ENCODE measurements at regions not wholly inside any gene's neighbourhood (a gene's known extent, or its start where the extent isn't known, plus 50 kb on each side); places are given as distances from the start of the nearest gene placed in this dataset.
"Not testable (repeated sequence)": the region's sequence is repeated elsewhere in the genome, so short reads cannot be mapped to it uniquely, and the experiment has no call there.

GRCh38 chr3:23723141-23723540, 82.6 kb upstream of the UBE2E1 start:
- no peak for TF ChIP-seq CTCF (IDR thresholded peaks at IDR 0.05)
- Mint-ChIP-seq H3K27ac (no peak overlapping the region), H3K36me3 (ENCODE audit: low read depth) (no peaks in the 10 kb centered on the region), H3K27me3 (ENCODE audit: low read depth, poor library complexity) (peaks cover 5% of the 10 kb centered on the region), H3K4me3 (no peak overlapping the region), H3K4me1 (peaks cover 7% of the 10 kb centered on the region), H3K9me3 (no peaks in the 10 kb centered on the region)
- DNase-seq, result no peak

GRCh38 chr3:23723930-23724329, 81.8 kb upstream of the UBE2E1 start:
- Mint-ChIP-seq H3K27ac (no peak overlapping the region), H3K4me1 (peaks cover 14% of the 10 kb centered on the region), H3K27me3 (ENCODE audit: low read depth, poor library complexity) (peaks cover 12% of the 10 kb centered on the region), H3K9me3 (no peaks in the 10 kb centered on the region), H3K36me3 (ENCODE audit: low read depth) (no peaks in the 10 kb centered on the region), H3K4me3 (no peak overlapping the region)
- no peak for DNase-seq
- no peak for TF ChIP-seq CTCF (IDR thresholded peaks at IDR 0.05)

- H3K36me3 Mint-ChIP-seq (ENCODE audit: low read depth), result no peaks in the 10 kb centered on the region
- H3K27me3 Mint-ChIP-seq (ENCODE audit: low read depth, poor library complexity), result peaks cover 12% of the 10 kb centered on the region
- no peak for DNase-seq
- H3K4me1 Mint-ChIP-seq, result peaks cover 24% of the 10 kb centered on the region
- no peaks in the 10 kb centered on the region for H3K9me3 Mint-ChIP-seq
- no peak overlapping the region for H3K27ac Mint-ChIP-seq
- no peak overlapping the region for H3K4me3 Mint-ChIP-seq
- TF ChIP-seq CTCF (IDR thresholded peaks at IDR 0.05), result no peak
Observed at GRCh38 chr3:23726811-23727548, 78.8 kb upstream of the UBE2E1 start.

- H3K9me3 Mint-ChIP-seq, result no peaks in the 10 kb centered on the region
- no peak for DNase-seq
- H3K36me3 Mint-ChIP-seq (ENCODE audit: low read depth), result no peaks in the 10 kb centered on the region
- peaks cover 12% of the 10 kb centered on the region for H3K27me3 Mint-ChIP-seq (ENCODE audit: low read depth, poor library complexity)
- H3K4me1 Mint-ChIP-seq, result peaks cover 24% of the 10 kb centered on the region
- H3K27ac Mint-ChIP-seq, result no peak overlapping the region
- no peak for TF ChIP-seq CTCF (IDR thresholded peaks at IDR 0.05)
- H3K4me3 Mint-ChIP-seq, result no peak overlapping the region
Observed at GRCh38 chr3:23728601-23729117, 77.1 kb upstream of the UBE2E1 start.

- Mint-ChIP-seq H3K27me3 (ENCODE audit: low read depth, poor library complexity) (peaks cover 15% of the 10 kb centered on the region), H3K4me1 (peaks cover 24% of the 10 kb centered on the region)
- not testable (repeated sequence) for H3K4me3 Mint-ChIP-seq; H3K27ac Mint-ChIP-seq; H3K36me3 Mint-ChIP-seq (ENCODE audit: low read depth); DNase-seq; H3K9me3 Mint-ChIP-seq
Observed at GRCh38 chr3:23729362-23729761, 76.4 kb upstream of the UBE2E1 start.

- Mint-ChIP-seq H3K4me3 (no peak overlapping the region), H3K36me3 (ENCODE audit: low read depth) (no peaks in the 10 kb centered on the region), H3K27ac (no peak overlapping the region), H3K9me3 (no peaks in the 10 kb centered on the region), H3K4me1 (peaks cover 28% of the 10 kb centered on the region), H3K27me3 (ENCODE audit: low read depth, poor library complexity) (peaks cover 14% of the 10 kb centered on the region)
- DNase-seq, result no peak
- no peak for TF ChIP-seq CTCF (IDR thresholded peaks at IDR 0.05)
Observed at GRCh38 chr3:23734481-23734880, 71.3 kb upstream of the UBE2E1 start.

All from nephron progenitor cell (in vitro differentiated cells).